Stimulated activated effector memory CD8-positive, alpha-beta T cell treated with anti-CD3 and anti-CD28 coated beads, Interleukin-12 subunit alpha, Interleukin-12 subunit beta, amount 100 ng/mL, for 72 hours (primary cell): ENCODE measurements at regions not wholly inside any gene's neighbourhood (a gene's known extent, or its start where the extent isn't known, plus 50 kb on each side); places are given as distances from the start of the nearest gene placed in this dataset.
"Not testable (repeated sequence)": the region's sequence is repeated elsewhere in the genome, so short reads cannot be mapped to it uniquely, and the experiment has no call there.

Source experiments
- ATAC-seq: fragments of 150-1000 bp; cut with Tn5 transposase; 2 replicates; pipeline ENCODE4 v1.10.0; 2021
- DNase-seq, 2 donors: peaks; one replicate each; pipeline ENCODE4 v3.0.0; 2021 to 2022; ENCODE audit warnings: low spot score in 2 of 2
- H3K27ac Mint-ChIP-seq: one replicate; pipeline ENCODE4 v1.8.0; 2022; ENCODE audit warnings: mild to moderate bottlenecking, mixed read lengths
- H3K36me3 Mint-ChIP-seq: one replicate; pipeline ENCODE4 v1.8.0; 2022; ENCODE audit warnings: mild to moderate bottlenecking, mixed read lengths
- H3K4me1 Mint-ChIP-seq: one replicate; pipeline ENCODE4 v1.8.0; 2022; ENCODE audit warnings: mixed read lengths
- H3K4me3 Mint-ChIP-seq: one replicate; pipeline ENCODE4 v1.8.0; 2022; ENCODE audit warnings: mild to moderate bottlenecking, mixed read lengths
- H3K9me3 Mint-ChIP-seq: one replicate; pipeline ENCODE4 v1.8.0; 2022; ENCODE audit warnings: mixed read lengths

GRCh38 chr5:169410996-169411783 is 110.3 kb upstream of the SLIT3 start:
- H3K36me3 Mint-ChIP-seq = no peaks in the 10 kb centered on the region
- no peaks in the 10 kb centered on the region for H3K9me3 Mint-ChIP-seq
- no peak overlapping the region for H3K4me3 Mint-ChIP-seq
- DNase-seq (no peak), ATAC-seq (no peak)
- no peaks in the 10 kb centered on the region for H3K4me1 Mint-ChIP-seq
- no peak overlapping the region for H3K27ac Mint-ChIP-seq

GRCh38 chr5:169408731-169409130 is 107.8 kb upstream of the SLIT3 start:
- H3K36me3 Mint-ChIP-seq = no peaks in the 10 kb centered on the region
- no peak overlapping the region for H3K4me3 Mint-ChIP-seq
- no peaks in the 10 kb centered on the region for H3K4me1 Mint-ChIP-seq
- H3K27ac Mint-ChIP-seq = no peak overlapping the region
- DNase-seq (no peak), ATAC-seq (no peak)
- no peaks in the 10 kb centered on the region for H3K9me3 Mint-ChIP-seq

- H3K4me1 Mint-ChIP-seq = no peaks in the 10 kb centered on the region
- DNase-seq (no peak), ATAC-seq (no peak)
- H3K9me3 Mint-ChIP-seq = no peaks in the 10 kb centered on the region
- no peak overlapping the region for H3K27ac Mint-ChIP-seq
- no peaks in the 10 kb centered on the region for H3K36me3 Mint-ChIP-seq
- no peak overlapping the region for H3K4me3 Mint-ChIP-seq
Observed at GRCh38 chr5:169408171-169408570, 107.2 kb upstream of the SLIT3 start.

GRCh38 chr5:169404223-169404622 is 103.3 kb upstream of the SLIT3 start:
- no peak overlapping the region for H3K4me3 Mint-ChIP-seq
- no peak for DNase-seq
- ATAC-seq = no peak

GRCh38 chr5:169398515-169398914 is 97.6 kb upstream of the SLIT3 start:
- ATAC-seq (no peak), DNase-seq (no peak)
- Mint-ChIP-seq H3K36me3 (no peaks in the 10 kb centered on the region), H3K27ac (no peak overlapping the region), H3K4me1 (no peaks in the 10 kb centered on the region), H3K9me3 (peaks cover 3% of the 10 kb centered on the region), H3K4me3 (no peak overlapping the region)

More at GRCh38 chr5:169404223-169404622, 103.3 kb upstream of the SLIT3 start:
- no peaks in the 10 kb centered on the region for H3K9me3 Mint-ChIP-seq
- no peaks in the 10 kb centered on the region for H3K36me3 Mint-ChIP-seq
- H3K4me1 Mint-ChIP-seq = no peaks in the 10 kb centered on the region
- H3K27ac Mint-ChIP-seq = no peak overlapping the region

- ATAC-seq = no peak
- Mint-ChIP-seq H3K4me1 (no peaks in the 10 kb centered on the region), H3K36me3 (no peaks in the 10 kb centered on the region), H3K4me3 (no peak overlapping the region), H3K27ac (no peak overlapping the region), H3K9me3 (peaks cover 3% of the 10 kb centered on the region)
- no peak for DNase-seq
Observed at GRCh38 chr5:169395136-169395535, 94.2 kb upstream of the SLIT3 start.

- H3K9me3 Mint-ChIP-seq = peaks cover 3% of the 10 kb centered on the region
- no peak overlapping the region for H3K27ac Mint-ChIP-seq
- H3K36me3 Mint-ChIP-seq = no peaks in the 10 kb centered on the region
- H3K4me1 Mint-ChIP-seq = no peaks in the 10 kb centered on the region
- DNase-seq = no peak
- H3K4me3 Mint-ChIP-seq = no peak overlapping the region
- no peak for ATAC-seq
Observed at GRCh38 chr5:169394371-169394770, 93.4 kb upstream of the SLIT3 start.

GRCh38 chr5:169393907-169394306 is 93.0 kb upstream of the SLIT3 start:
- no peak overlapping the region for H3K4me3 Mint-ChIP-seq
- H3K4me1 Mint-ChIP-seq = no peaks in the 10 kb centered on the region
- DNase-seq = no peak
- H3K27ac Mint-ChIP-seq = no peak overlapping the region
- H3K36me3 Mint-ChIP-seq = no peaks in the 10 kb centered on the region
- peaks cover 3% of the 10 kb centered on the region for H3K9me3 Mint-ChIP-seq
- ATAC-seq = no peak

- Mint-ChIP-seq H3K4me3 (no peak overlapping the region), H3K9me3 (no peaks in the 10 kb centered on the region), H3K4me1 (no peaks in the 10 kb centered on the region), H3K36me3 (no peaks in the 10 kb centered on the region), H3K27ac (no peak overlapping the region)
- DNase-seq (no peak), ATAC-seq (no peak)
Observed at GRCh38 chr5:169390265-169390664, 89.3 kb upstream of the SLIT3 start.

- no peaks in the 10 kb centered on the region for H3K4me1 Mint-ChIP-seq
- DNase-seq (no peak), ATAC-seq (no peak)
- H3K27ac Mint-ChIP-seq = no peak overlapping the region
- H3K4me3 Mint-ChIP-seq = no peak overlapping the region
- no peaks in the 10 kb centered on the region for H3K36me3 Mint-ChIP-seq
- H3K9me3 Mint-ChIP-seq = no peaks in the 10 kb centered on the region
Observed at GRCh38 chr5:169389318-169389717, 88.4 kb upstream of the SLIT3 start.

GRCh38 chr5:169385636-169386035 is 84.7 kb upstream of the SLIT3 start:
- DNase-seq (no peak), ATAC-seq (no peak)
- H3K36me3 Mint-ChIP-seq = no peaks in the 10 kb centered on the region
- H3K4me3 Mint-ChIP-seq = no peak overlapping the region
- H3K4me1 Mint-ChIP-seq = no peaks in the 10 kb centered on the region
- H3K9me3 Mint-ChIP-seq = no peaks in the 10 kb centered on the region
- H3K27ac Mint-ChIP-seq = no peak overlapping the region

- Mint-ChIP-seq H3K27ac (no peak overlapping the region), H3K4me1 (no peaks in the 10 kb centered on the region), H3K4me3 (no peak overlapping the region), H3K36me3 (no peaks in the 10 kb centered on the region), H3K9me3 (no peaks in the 10 kb centered on the region)
- ATAC-seq = no peak
- DNase-seq = no peak
Observed at GRCh38 chr5:169384661-169385060, 83.7 kb upstream of the SLIT3 start.

GRCh38 chr5:169374761-169375160 is 73.8 kb upstream of the SLIT3 start:
- Mint-ChIP-seq H3K27ac (no peak overlapping the region), H3K4me3 (no peak overlapping the region), H3K9me3 (no peaks in the 10 kb centered on the region), H3K36me3 (no peaks in the 10 kb centered on the region), H3K4me1 (no peaks in the 10 kb centered on the region)
- no peak for ATAC-seq
- no peak for DNase-seq

- ATAC-seq = no peak
- no peak for DNase-seq
- no peak overlapping the region for H3K27ac Mint-ChIP-seq
- H3K9me3 Mint-ChIP-seq = no peaks in the 10 kb centered on the region
- no peaks in the 10 kb centered on the region for H3K4me1 Mint-ChIP-seq
- no peak overlapping the region for H3K4me3 Mint-ChIP-seq
- H3K36me3 Mint-ChIP-seq = no peaks in the 10 kb centered on the region
Observed at GRCh38 chr5:169374111-169374510, 73.2 kb upstream of the SLIT3 start.

- not testable (repeated sequence) for ATAC-seq, H3K4me1 Mint-ChIP-seq, H3K36me3 Mint-ChIP-seq, DNase-seq, H3K27ac Mint-ChIP-seq, H3K4me3 Mint-ChIP-seq, H3K9me3 Mint-ChIP-seq
Observed at GRCh38 chr5:169371801-169372200, 70.9 kb upstream of the SLIT3 start.

- Mint-ChIP-seq H3K27ac (no peak overlapping the region), H3K4me1 (no peaks in the 10 kb centered on the region), H3K4me3 (no peak overlapping the region), H3K9me3 (peaks cover 4% of the 10 kb centered on the region), H3K36me3 (no peaks in the 10 kb centered on the region)
- DNase-seq (no peak), ATAC-seq (no peak)
Observed at GRCh38 chr5:169369130-169369529, 68.2 kb upstream of the SLIT3 start.

- Mint-ChIP-seq H3K27ac (no peak overlapping the region), H3K4me3 (no peak overlapping the region), H3K36me3 (no peaks in the 10 kb centered on the region), H3K4me1 (no peaks in the 10 kb centered on the region), H3K9me3 (peaks cover 4% of the 10 kb centered on the region)
- DNase-seq (no peak), ATAC-seq (no peak)
Observed at GRCh38 chr5:169367861-169368260, 66.9 kb upstream of the SLIT3 start.
